Fibroblast of skin of abdomen (primary cell): ENCODE measurements at regions not wholly inside any gene's neighbourhood (a gene's known extent, or its start where the extent isn't known, plus 50 kb on each side); places are given as distances from the start of the nearest gene placed in this dataset.
"Not testable (repeated sequence)": the region's sequence is repeated elsewhere in the genome, so short reads cannot be mapped to it uniquely, and the experiment has no call there.

Experiments used
- DNase-seq: peaks from one replicate; pipeline ENCODE4 v3.0.0-alpha.2; 2013

DNA sequence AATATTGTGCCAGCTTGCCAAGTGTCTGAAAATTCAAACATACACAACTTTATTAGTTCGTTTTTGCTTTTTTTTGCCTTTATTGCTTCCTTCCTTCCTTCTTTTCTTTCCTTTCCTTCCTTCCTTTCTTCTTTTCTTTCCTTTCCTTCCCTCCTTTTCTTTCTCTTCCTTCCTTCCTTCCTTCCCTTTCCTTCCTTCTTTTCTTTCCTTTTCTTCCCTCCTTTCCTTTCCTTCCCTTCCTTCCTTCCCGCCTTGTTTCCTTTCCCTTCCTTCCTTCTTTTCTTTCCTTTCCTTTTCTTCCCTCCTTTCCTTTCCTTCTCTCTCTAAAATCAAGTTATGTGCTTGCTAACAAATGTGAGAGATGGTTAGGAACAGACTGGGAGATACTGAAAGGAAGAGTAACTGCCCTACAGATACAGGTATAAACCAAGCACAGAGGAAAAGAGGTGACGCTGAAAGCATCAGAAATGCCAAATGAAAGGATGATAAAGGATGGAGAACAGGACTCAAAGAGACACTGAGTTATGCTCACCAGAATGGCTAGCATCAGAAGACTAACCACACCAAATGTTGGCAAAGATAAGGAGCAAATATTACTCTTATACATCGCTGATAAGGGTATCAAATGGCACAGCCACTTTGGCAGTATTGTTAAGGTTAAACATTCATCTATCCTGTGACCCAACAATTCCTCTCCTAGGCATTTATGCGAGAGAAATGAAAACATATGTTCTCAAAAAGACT, 151.6 kb downstream of the MREG start:
- no peak for DNase-seq

DNA sequence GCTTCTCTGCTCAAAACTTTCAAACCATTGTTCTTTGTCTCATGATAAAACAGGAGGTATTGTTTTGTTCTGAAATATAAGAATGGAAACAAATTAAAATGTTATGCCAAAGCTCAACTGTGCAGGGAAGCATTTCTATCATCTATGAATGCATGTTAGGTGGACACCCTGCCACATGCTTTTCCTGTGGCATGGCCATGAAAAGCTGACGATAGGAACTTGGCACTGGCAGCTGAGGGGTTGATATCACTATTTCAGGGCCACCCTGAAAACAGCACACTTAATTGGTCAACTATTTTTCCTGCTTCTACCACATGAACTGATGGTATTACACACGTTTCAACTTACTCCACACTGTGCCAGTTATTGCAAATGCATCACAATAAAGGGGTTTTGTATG, 157.3 kb downstream of the MREG start:
- no peak for DNase-seq

GRCh38 chr2:215855308-215855707, 158.0 kb downstream of the MREG start:
- DNase-seq = not testable (repeated sequence)

GRCh38 chr2:215854008-215854407, 159.3 kb downstream of the MREG start:
- no peak for DNase-seq

- DNase-seq = no peak
Measured at GRCh38 chr2:215851696-215852095, 161.7 kb downstream of the MREG start.

- peak; percentile 59 for DNase-seq
Measured at GRCh38 chr2:215851082-215851481, 162.3 kb downstream of the MREG start.

- no peak for DNase-seq
Measured at GRCh38 chr2:215850380-215850779, 163.0 kb downstream of the MREG start.

DNA sequence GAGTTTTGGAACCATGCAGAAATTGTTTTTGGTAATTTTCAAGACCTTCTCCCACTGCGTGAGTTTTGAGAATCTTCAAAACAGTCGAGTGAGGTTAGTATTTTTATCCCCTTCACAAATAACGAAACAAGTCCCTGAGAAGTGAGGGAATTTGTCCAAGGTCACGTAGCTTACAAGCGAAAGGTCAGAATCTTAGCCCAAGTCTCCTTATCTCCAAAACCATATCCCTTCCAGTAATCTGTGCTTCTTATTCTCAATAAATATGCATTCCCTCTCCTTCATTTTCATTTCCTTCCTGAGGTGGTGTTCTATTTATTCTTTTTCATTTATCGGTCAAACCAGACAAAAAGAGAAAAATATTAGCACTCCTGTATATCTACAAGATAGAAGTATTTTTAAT, 163.6 kb downstream of the MREG start:
- DNase-seq = no peak

GRCh38 chr2:215848698-215849097, 164.7 kb downstream of the MREG start:
- DNase-seq = no peak

- no peak for DNase-seq
Measured at GRCh38 chr2:215848146-215848545, 165.2 kb downstream of the MREG start.

DNA sequence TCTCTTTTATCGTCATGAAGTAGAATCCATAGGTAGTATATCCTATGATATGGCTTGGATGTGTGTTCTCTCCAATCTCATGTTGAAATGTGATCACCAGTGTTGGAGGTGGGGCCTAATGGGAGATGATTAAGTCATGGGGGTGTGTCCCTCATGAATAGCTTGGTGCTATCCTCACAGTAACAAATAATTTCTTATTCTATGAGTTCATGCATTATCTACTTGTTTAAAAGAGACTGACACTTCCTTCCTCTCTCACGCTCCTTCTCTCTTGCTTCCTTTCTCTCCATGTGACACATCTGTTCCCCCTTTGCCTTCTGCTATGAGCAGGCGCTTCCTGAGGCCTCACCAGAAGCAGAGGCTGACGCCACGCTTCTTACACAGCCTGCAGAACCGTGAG, 165.6 kb downstream of the MREG start:
- no peak for DNase-seq

- no peak for DNase-seq
Measured at GRCh38 chr2:215847056-215847455, 166.3 kb downstream of the MREG start.

DNA sequence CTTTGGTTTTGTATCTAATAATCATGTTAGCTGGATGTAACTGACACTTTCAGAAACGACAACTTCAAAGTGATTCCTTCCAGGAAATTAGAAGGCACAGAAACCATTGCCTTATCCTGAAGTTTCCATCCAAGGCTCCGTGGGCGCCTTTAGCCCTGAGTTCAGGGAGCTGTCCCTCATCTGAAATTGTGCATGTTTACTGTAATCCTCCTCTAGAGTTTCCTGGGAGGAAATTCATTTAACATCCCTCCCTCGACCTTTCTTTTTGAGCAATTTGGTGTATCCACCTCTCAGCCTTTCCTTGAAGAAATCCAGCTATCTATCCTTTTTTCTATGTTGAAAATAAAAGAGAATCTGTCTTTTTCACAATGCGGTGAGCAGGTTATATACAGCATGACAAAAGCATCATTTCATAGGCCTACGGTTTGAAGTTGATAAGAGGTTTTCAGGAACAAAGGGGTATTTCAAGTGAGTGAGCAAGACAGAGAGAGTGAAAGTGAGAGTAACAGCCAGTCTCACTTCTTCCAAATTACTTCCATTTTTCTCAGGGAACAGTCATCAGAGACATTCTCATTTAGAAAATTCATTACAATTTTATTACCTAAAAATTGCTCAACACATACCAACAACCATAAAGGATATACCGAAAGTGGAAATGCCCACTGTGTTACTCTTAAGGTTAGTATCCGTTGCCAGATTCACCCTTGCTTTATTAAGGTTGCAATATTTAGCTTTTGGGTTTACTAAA, 167.3 kb downstream of the MREG start:
- DNase-seq = no peak

GRCh38 chr2:215843579-215843978, 169.8 kb downstream of the MREG start:
- peak; percentile 91 for DNase-seq

- no peak for DNase-seq
Measured at GRCh38 chr2:215841175-215841816, 172.1 kb downstream of the MREG start.

- DNase-seq = no peak
Measured at GRCh38 chr2:215839816-215840215, 173.5 kb downstream of the MREG start.

DNA sequence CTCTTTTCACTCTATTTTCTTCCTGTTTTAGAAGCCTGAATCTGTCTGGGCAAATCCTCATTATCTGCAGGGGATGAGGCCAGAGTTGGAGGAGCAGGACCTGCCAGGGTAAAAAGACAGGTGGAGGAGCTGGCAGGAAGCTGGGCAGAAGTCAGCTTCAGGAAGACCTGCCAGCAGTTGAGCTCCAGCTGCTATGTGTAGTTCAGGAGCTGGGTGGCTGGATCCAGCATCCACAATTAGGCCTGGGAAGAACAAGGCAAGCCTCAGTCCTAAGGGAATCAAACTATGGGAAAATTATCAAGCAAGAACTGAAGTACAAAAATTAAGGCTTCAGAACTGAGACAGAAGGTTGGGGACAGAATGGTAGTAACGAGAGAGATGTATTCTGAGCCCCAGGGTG, 174.0 kb downstream of the MREG start:
- no peak for DNase-seq

- no peak for DNase-seq
Measured at GRCh38 chr2:215836881-215837280, 176.5 kb downstream of the MREG start.

GRCh38 chr2:215835657-215836056, 177.7 kb downstream of the MREG start:
- DNase-seq = no peak

- no peak for DNase-seq
Measured at GRCh38 chr2:215835231-215835630, 178.1 kb downstream of the MREG start.

GRCh38 chr2:215833531-215834162, 179.7 kb downstream of the MREG start:
- DNase-seq = peak; percentile 56

DNA sequence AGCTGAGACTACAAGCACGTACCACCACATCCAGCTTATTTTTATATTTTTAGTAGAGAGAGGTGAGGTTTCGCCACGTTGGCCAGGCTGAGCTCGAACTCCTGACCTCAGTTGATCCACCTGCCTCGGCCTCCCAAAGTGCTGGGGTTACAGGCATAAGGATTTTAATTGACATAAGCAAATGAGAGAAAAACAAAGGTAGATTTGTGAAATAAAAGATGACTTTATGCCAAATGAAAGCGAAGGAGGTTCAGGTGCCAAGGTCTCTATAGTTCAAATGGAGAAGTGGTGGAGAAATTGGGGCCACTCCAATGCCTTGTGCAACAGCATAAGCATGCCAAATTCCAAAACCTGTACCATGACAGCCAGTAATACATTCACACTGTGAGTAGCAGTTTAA, 180.6 kb downstream of the MREG start:
- DNase-seq = no peak

DNA sequence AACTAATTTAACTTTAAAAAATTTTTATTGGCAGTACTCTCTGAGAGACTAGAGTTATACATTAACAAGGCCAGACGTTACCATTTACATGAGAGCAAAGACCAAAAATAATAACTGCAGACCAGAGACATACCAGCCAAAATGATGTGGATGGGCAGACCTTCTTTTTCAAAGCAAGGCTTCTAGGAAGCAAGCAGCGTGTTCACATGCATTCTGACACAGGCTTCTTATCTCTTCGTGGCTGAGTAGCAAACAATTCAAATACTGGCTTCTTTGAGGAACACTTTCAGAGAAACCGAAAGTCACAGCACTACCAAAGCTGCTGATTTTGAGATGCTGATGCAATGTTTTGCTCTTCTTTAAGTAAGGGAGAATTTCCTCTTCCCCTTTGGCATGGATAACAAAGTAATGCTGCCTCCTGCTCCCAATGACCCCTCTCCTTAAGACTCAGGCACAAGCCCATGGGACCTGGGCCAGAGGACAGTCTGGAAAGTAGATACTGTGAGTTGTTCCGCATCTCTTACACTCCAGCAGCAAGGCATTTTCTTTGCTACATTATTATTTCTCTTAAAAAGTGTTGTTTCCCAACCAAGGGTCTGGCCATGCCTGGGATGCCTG, 181.9 kb downstream of the MREG start:
- DNase-seq = no peak
